PC-9 (cell line): ENCODE measurements at regions not wholly inside any gene's neighbourhood (a gene's known extent, or its start where the extent isn't known, plus 50 kb on each side); places are given as distances from the start of the nearest gene placed in this dataset.

Experiments used
- EZH2 ChIP-seq: fragments of 200-600 bp; sonication (generic); IDR thresholded peaks from 2 replicates; pipeline ENCODE4 v1.8.0; 2017; ENCODE audit warnings: antibody characterized with exemption, low read depth
- TF ChIP-seq, protein P1 (sequence below): fragments of 200-600 bp; sonication (generic); conservative IDR thresholded peaks from 2 replicates; pipeline ENCODE4 v1.6.1; 2017; ENCODE audit warnings: mixed run types, antibody characterized with exemption, mild to moderate bottlenecking, moderate library complexity

GRCh38 chr11:43558556-43559127, 121.9 kb upstream of the HSD17B12 start:
- TF ChIP-seq, protein P1, sequence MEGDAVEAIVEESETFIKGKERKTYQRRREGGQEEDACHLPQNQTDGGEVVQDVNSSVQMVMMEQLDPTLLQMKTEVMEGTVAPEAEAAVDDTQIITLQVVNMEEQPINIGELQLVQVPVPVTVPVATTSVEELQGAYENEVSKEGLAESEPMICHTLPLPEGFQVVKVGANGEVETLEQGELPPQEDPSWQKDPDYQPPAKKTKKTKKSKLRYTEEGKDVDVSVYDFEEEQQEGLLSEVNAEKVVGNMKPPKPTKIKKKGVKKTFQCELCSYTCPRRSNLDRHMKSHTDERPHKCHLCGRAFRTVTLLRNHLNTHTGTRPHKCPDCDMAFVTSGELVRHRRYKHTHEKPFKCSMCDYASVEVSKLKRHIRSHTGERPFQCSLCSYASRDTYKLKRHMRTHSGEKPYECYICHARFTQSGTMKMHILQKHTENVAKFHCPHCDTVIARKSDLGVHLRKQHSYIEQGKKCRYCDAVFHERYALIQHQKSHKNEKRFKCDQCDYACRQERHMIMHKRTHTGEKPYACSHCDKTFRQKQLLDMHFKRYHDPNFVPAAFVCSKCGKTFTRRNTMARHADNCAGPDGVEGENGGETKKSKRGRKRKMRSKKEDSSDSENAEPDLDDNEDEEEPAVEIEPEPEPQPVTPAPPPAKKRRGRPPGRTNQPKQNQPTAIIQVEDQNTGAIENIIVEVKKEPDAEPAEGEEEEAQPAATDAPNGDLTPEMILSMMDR, result no peak
- no peak for TF ChIP-seq EZH2
